GM12873 (cell line): ENCODE measurements at regions not wholly inside any gene's neighbourhood (a gene's known extent, or its start where the extent isn't known, plus 50 kb on each side); places are given as distances from the start of the nearest gene placed in this dataset.

ENCODE experiments used
- CTCF ChIP-seq: IDR thresholded peaks from 2 replicates; pipeline ENCODE4 v1.5.1; 2012; ENCODE audit warnings: low read depth, mild to moderate bottlenecking, moderate library complexity, low read length, control low read depth; ENCODE audit not compliant: insufficient read depth; ENCODE audit errors: missing control alignments

GRCh38 chr2:13921245-13921644 lies 711.3 kb upstream of the LRATD1 start:
- TF ChIP-seq CTCF, result no peak

- TF ChIP-seq CTCF, result no peak
Observed at GRCh38 chr2:13923823-13924222, 708.7 kb upstream of the LRATD1 start.

- TF ChIP-seq CTCF, result no peak
Observed at GRCh38 chr2:13942111-13942510, 690.4 kb upstream of the LRATD1 start.

GRCh38 chr2:13950761-13951160 lies 681.8 kb upstream of the LRATD1 start:
- TF ChIP-seq CTCF, result no peak

- no peak for TF ChIP-seq CTCF
Observed at GRCh38 chr2:13968811-13969210, 663.7 kb upstream of the LRATD1 start.

GRCh38 chr2:13986119-13986720 lies 646.3 kb upstream of the LRATD1 start:
- no peak for TF ChIP-seq CTCF

GRCh38 chr2:13996527-13996926 lies 636.0 kb upstream of the LRATD1 start:
- no peak for TF ChIP-seq CTCF
